Ishikawa (cell line): ENCODE measurements at regions not wholly inside any gene's neighbourhood (a gene's known extent, or its start where the extent isn't known, plus 50 kb on each side); places are given as distances from the start of the nearest gene placed in this dataset.

Source experiments
- CEBPB ChIP-seq: IDR thresholded peaks from 2 replicates; pipeline ENCODE4 v1.6.1; 2012
- CREB1 ChIP-seq: IDR thresholded peaks from 2 replicates; pipeline ENCODE4 v1.6.1; 2012; ENCODE audit warnings: low read depth
- EGR1 ChIP-seq: IDR thresholded peaks from 2 replicates; pipeline ENCODE4 v1.6.1; 2012
- EP300 ChIP-seq: IDR thresholded peaks from 2 replicates; pipeline ENCODE4 v1.6.1; 2012; ENCODE audit warnings: borderline replicate concordance
- FOXM1 ChIP-seq: IDR thresholded peaks from 2 replicates; pipeline ENCODE4 v1.6.1; 2012; ENCODE audit warnings: low read depth, borderline replicate concordance
- NFIC ChIP-seq: IDR thresholded peaks from 2 replicates; pipeline ENCODE4 v1.6.1; 2012
- RAD21 ChIP-seq: IDR thresholded peaks from 2 replicates; pipeline ENCODE4 v1.6.1; 2012; ENCODE audit warnings: low read depth
- TAF1 ChIP-seq: IDR thresholded peaks from 2 replicates; pipeline ENCODE4 v1.6.1; 2012; ENCODE audit warnings: low read depth, mild to moderate bottlenecking
- TCF12 ChIP-seq: IDR thresholded peaks from 2 replicates; pipeline ENCODE4 v1.6.1; 2012; ENCODE audit warnings: low read depth
- TEAD4 ChIP-seq: IDR thresholded peaks from 2 replicates; pipeline ENCODE4 v1.6.1; 2012
- YY1 ChIP-seq: IDR thresholded peaks from 2 replicates; pipeline ENCODE4 v1.6.1; 2012; ENCODE audit warnings: low read depth
- ZBTB7A ChIP-seq: IDR thresholded peaks from 2 replicates; pipeline ENCODE4 v1.6.1; 2012; ENCODE audit warnings: low read depth
- TF ChIP-seq, protein P1 (sequence below): IDR thresholded peaks from 2 replicates; pipeline ENCODE4 v1.6.1; 2012
- TF ChIP-seq, protein P2 (sequence below): IDR thresholded peaks from 2 replicates; pipeline ENCODE4 v1.6.1; 2012; ENCODE audit warnings: low read depth, mild to moderate bottlenecking
- TF ChIP-seq, protein P3 (sequence below): IDR thresholded peaks from 2 replicates; pipeline ENCODE4 v1.6.1; 2012

DNA sequence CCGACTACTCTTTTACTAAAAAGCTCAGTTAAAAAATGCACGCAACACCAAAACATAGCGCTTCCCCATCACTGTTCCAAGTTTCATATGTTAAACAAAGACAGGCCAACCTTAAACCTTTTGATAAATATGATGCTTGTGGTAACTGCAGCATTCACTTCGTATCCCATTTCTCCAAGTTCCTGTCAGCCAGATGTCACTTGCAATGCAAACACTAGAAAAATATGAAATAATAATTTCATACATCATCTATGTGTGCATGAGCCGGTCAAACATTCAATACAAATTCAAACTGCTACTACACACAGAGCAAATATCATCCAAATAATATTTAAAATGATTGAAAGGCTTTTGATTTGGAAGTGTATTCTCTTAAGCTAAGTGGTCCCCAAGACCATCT lies 636.5 kb downstream of the LMO4 start:
- TF ChIP-seq, protein P1, sequence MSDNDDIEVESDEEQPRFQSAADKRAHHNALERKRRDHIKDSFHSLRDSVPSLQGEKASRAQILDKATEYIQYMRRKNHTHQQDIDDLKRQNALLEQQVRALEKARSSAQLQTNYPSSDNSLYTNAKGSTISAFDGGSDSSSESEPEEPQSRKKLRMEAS: no peak
- no peak for TF ChIP-seq ZBTB7A
- no peak for TF ChIP-seq NFIC
- TF ChIP-seq TCF12: no peak
- TF ChIP-seq, protein P2, sequence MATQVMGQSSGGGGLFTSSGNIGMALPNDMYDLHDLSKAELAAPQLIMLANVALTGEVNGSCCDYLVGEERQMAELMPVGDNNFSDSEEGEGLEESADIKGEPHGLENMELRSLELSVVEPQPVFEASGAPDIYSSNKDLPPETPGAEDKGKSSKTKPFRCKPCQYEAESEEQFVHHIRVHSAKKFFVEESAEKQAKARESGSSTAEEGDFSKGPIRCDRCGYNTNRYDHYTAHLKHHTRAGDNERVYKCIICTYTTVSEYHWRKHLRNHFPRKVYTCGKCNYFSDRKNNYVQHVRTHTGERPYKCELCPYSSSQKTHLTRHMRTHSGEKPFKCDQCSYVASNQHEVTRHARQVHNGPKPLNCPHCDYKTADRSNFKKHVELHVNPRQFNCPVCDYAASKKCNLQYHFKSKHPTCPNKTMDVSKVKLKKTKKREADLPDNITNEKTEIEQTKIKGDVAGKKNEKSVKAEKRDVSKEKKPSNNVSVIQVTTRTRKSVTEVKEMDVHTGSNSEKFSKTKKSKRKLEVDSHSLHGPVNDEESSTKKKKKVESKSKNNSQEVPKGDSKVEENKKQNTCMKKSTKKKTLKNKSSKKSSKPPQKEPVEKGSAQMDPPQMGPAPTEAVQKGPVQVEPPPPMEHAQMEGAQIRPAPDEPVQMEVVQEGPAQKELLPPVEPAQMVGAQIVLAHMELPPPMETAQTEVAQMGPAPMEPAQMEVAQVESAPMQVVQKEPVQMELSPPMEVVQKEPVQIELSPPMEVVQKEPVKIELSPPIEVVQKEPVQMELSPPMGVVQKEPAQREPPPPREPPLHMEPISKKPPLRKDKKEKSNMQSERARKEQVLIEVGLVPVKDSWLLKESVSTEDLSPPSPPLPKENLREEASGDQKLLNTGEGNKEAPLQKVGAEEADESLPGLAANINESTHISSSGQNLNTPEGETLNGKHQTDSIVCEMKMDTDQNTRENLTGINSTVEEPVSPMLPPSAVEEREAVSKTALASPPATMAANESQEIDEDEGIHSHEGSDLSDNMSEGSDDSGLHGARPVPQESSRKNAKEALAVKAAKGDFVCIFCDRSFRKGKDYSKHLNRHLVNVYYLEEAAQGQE: no peak
- no peak for TF ChIP-seq TEAD4
- TF ChIP-seq, protein P3, sequence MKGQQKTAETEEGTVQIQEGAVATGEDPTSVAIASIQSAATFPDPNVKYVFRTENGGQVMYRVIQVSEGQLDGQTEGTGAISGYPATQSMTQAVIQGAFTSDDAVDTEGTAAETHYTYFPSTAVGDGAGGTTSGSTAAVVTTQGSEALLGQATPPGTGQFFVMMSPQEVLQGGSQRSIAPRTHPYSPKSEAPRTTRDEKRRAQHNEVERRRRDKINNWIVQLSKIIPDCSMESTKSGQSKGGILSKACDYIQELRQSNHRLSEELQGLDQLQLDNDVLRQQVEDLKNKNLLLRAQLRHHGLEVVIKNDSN: no peak
- no peak for TF ChIP-seq CREB1
- no peak for TF ChIP-seq TAF1
- TF ChIP-seq CEBPB: no peak
- TF ChIP-seq RAD21: no peak
- no peak for TF ChIP-seq EP300
- TF ChIP-seq EGR1: no peak
- TF ChIP-seq YY1: no peak
- no peak for TF ChIP-seq FOXM1

DNA sequence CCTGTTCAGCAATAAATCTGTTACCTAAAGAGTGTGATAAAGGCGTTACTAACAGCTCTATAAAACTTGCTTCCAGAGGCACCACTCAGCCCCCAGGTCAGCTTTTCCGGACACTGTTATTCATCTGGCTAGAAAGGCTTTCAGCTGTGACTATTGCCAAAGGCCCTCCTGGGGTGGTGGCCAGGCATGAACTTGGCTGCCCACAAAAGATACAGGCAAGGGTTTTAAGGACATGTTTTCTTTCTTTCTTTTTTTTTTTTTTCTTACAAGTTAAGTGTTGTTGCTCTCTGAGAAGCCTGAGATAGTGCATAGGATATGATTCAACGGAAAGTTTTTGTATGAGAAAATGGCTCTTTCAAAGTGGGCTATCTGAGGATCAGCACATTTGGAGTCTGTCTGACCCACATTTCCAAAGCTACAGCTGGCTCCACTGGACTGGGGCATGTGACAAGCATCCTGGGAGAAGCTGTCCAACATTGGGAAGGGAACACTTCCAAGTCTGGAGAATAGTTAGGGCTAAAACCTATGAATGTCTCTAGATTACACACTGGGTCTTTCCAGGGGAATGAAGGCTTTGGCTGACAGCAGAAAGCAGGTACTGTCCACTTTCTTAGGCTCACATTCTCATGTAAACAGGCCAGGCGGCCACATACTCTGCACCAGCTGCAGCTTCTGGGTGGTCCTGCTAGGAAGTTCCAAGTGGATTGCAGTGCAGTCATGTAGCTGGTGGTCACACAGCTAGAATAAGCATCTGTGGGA lies 639.7 kb downstream of the LMO4 start:
- TF ChIP-seq ZBTB7A (no peak), YY1 (no peak), EGR1 (no peak), NFIC (no peak), RAD21 (no peak), TEAD4 (no peak), CEBPB (no peak)
- TF ChIP-seq, protein P2: no peak

DNA sequence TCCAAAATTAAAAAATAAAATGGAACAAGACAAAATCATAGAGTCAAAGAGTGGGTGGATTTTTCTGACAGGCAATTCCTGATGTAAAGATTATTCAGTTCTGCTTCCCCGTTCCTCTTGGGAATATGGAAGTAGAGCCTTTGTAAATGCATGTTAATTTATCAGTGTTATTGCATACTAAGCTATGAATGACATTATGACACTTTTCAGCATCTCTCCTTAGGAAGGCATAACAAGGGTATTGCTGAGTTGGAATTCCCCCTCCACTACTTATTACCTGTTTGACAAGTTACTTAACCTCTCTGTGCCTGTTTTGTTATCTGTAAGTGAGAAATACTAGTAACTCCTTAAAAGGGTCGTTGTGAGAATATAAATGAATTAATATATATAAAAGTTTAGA lies 640.4 kb downstream of the LMO4 start:
- TF ChIP-seq TAF1: no peak
- TF ChIP-seq EGR1: no peak
- no peak for TF ChIP-seq FOXM1
- no peak for TF ChIP-seq TCF12
- no peak for TF ChIP-seq RAD21

DNA sequence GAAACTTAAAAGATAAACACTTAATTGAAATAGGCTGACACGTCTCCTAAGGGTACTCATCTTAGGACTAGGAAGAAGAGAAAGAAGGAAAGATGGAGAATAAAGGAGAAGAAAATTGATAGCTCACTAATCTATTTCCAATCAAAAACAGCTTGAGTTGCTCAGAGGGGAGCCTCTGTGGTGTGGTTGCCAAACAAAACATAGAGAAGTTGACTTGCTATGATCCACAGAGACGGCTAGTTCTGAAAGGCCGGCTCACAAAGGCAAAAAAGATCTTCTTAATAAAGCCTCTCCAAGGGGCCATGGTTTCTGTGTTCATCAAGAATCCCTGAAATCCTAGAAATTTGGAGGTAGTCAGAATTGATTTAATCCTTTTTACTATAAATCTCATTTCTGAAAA lies 644.1 kb downstream of the LMO4 start:
- TF ChIP-seq, protein P3: no peak
- TF ChIP-seq CEBPB: no peak
- no peak for TF ChIP-seq EP300
- TF ChIP-seq TCF12: no peak
- no peak for TF ChIP-seq RAD21

DNA sequence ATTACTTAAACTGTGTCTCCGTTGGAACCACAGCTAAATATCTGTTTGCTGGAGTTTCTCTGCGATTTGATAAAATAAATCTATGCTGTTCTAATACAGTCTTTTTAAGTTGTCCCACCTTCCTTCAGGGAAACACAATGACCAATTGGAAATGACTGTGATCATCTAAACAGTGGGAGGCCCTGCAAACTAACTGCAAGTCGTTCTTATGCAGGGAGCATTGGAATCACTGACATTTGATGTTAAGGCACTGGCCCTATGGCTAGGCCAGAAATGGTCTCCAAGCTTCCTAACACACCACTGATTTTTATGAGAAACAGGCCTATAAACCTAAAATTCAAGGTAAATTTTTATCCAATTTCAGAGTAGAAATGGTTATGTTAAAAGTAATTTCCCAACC lies 645.2 kb downstream of the LMO4 start:
- TF ChIP-seq CEBPB (no peak), ZBTB7A (no peak), RAD21 (no peak), EP300 (no peak), YY1 (no peak), FOXM1 (no peak), TCF12 (no peak), TEAD4 (no peak), NFIC (no peak), TAF1 (no peak), CREB1 (no peak), EGR1 (no peak)
- TF ChIP-seq, protein P2: no peak
- TF ChIP-seq, protein P1: no peak
- TF ChIP-seq, protein P3: no peak
